ENCODE measurements at regions not wholly inside any gene's neighbourhood (a gene's known extent, or its start where the extent isn't known, plus 50 kb on each side); places are given as distances from the start of the nearest gene placed in this dataset.

- no peak for TF ChIP-seq ESRRA (IDR thresholded peaks at IDR 0.05; ENCODE audit: borderline replicate concordance, low read length)
These were observed 259.0 kb downstream of the MEX3B start (continued) for GRCh38 chr15:81786776-81787175.

GRCh38 chr15:81785679-81786078 lies 260.1 kb downstream of the MEX3B start:
- ATAC-seq = no peak
- H3K4me2 ChIP-seq = no peak overlapping the region
- no peak for TF ChIP-seq REST (IDR thresholded peaks at IDR 0.05)
- no peak for TF ChIP-seq MAFK (IDR thresholded peaks at IDR 0.05; ENCODE audit: partially characterized antibody)
- TF ChIP-seq HOXB13 (CRISPR knock-in tag; IDR thresholded peaks at IDR 0.05; ENCODE audit: low read depth) = no peak
- TF ChIP-seq MYC (IDR thresholded peaks at IDR 0.05; ENCODE audit: borderline replicate concordance, low read length) = no peak
- TF ChIP-seq ZNF302 (CRISPR knock-in tag; IDR thresholded peaks at IDR 0.05) = no peak
- no peak for TF ChIP-seq CHD4 (IDR thresholded peaks at IDR 0.05; ENCODE audit: borderline replicate concordance)
- TF ChIP-seq ZFP36 (IDR thresholded peaks at IDR 0.05; ENCODE audit: borderline replicate concordance, partially characterized antibody) = no peak
- TF ChIP-seq CEBPB (IDR thresholded peaks at IDR 0.05) = no peak
- TF ChIP-seq NPAS2 (CRISPR knock-in tag; IDR thresholded peaks at IDR 0.05; ENCODE audit: borderline replicate concordance) = no peak
- no peak for TF ChIP-seq MAZ (IDR thresholded peaks at IDR 0.05; ENCODE audit: borderline replicate concordance, low read depth, low read length)
- TF ChIP-seq RARB (CRISPR knock-in tag; IDR thresholded peaks at IDR 0.05) = no peak
- TF ChIP-seq TFCP2L1 (CRISPR knock-in tag; IDR thresholded peaks at IDR 0.05) = no peak
- TF ChIP-seq FOSB (CRISPR knock-in tag; IDR thresholded peaks at IDR 0.05) = no peak
- TF ChIP-seq SMC3 (IDR thresholded peaks at IDR 0.05) = no peak
- TF ChIP-seq ELK1 (IDR thresholded peaks at IDR 0.05; ENCODE audit: low read depth, low read length) = no peak
- no peak for TF ChIP-seq EHMT2 (IDR thresholded peaks at IDR 0.05; ENCODE audit: low read depth)
- no peak for TF ChIP-seq HMGXB4 (CRISPR knock-in tag; IDR thresholded peaks at IDR 0.05; ENCODE audit: borderline replicate concordance)
- no peak for TF ChIP-seq ZSCAN20 (CRISPR knock-in tag; IDR thresholded peaks at IDR 0.05)
- H3K4me1 ChIP-seq = no peaks in the 10 kb centered on the region
- FAIRE-seq = no peak
- WGBS (ENCODE audit: missing lambda C conversion rate) = 3% methylated on average over 5 of the region's 5 CpGs
- no peak overlapping the region for H3K4me3 ChIP-seq
- no peaks in the 10 kb centered on the region for H3K9me3 ChIP-seq
- ChIA-PET CTCF (interaction anchor here (1.5 to 2.1 kb wide), 2 partner anchors 14 to 19 kb away, joined by 4 to 7 read pairs; no protein-coding TSS in a partner anchor), POLR2A (no interaction called here)
- peak in 1 of 2 experiments; percentile 11 for DNase-seq (ENCODE audit: low read depth in 1 of 2, low spot score in 1 of 2)
- H3K27ac ChIP-seq = no peak overlapping the region

GRCh38 chr15:81785181-81785580 lies 260.6 kb downstream of the MEX3B start:
- ATAC-seq = no peak
- POLR2A ChIA-PET = no interaction called here
- H3K4me1 ChIP-seq = no peaks in the 10 kb centered on the region
- 8% methylated on average over 4 of the region's 4 CpGs for WGBS (ENCODE audit: missing lambda C conversion rate)
- no peak for DNase-seq (ENCODE audit: low read depth in 1 of 2, low spot score in 1 of 2)
- H3K4me2 ChIP-seq = no peak overlapping the region
- CTCF ChIA-PET = interaction anchor here (1.2 to 1.5 kb wide), 2 partner anchors 18 to 20 kb away, joined by 3 to 4 read pairs; no protein-coding TSS in a partner anchor
- TF ChIP-seq RAD21 (conservative IDR thresholded peaks at IDR 0.05 in 1 of 2, IDR thresholded peaks at IDR 0.05 in 1 of 2) (no peak), ATOH8 (CRISPR knock-in tag; IDR thresholded peaks at IDR 0.05; ENCODE audit: low read depth) (no peak), MAZ (IDR thresholded peaks at IDR 0.05; ENCODE audit: borderline replicate concordance, low read depth, low read length) (no peak)
- H3K27ac ChIP-seq = no peak overlapping the region
- no peaks in the 10 kb centered on the region for H3K9me3 ChIP-seq
- H3K4me3 ChIP-seq = no peak overlapping the region
- no peak for FAIRE-seq

All from A549 (cell line).